ENCODE measurements at regions not wholly inside any gene's neighbourhood (a gene's known extent, or its start where the extent isn't known, plus 50 kb on each side); places are given as distances from the start of the nearest gene placed in this dataset.

DNA sequence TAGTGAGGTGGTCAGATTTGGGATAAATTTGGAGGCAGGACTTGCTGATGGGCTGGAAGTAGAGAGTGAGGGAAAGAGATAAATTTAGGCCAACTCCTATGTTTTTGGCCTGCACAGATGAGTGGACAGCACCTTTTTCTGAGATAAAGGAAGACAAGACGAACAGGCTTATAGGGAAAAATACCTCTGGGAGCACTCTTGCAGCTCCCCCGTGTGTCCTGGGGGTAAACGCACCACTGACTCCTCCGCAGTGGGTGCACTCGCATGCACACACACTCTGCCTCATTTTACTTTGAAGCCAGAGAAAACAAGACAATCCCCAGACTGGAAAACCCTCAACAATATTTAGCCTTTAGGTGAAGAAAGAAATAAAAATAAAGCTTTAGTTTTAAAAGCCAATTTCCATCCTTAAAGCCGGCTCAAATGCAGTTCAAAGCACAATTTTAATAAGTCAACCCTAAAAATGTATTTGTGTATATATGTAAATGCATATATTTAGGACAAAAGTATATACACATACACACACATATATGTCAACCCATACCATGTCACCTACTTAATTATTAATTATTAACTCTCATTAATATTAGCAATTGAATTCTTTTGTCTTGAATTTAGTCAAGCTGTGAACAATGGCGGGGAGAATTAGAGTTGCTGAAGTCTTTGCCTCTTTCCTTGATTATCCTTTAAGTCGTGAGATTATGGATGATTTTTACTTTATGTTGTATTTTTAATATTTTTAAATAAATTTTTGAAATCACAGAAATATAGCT, 341.8 kb downstream of the ZNF326 start:
- Histone ChIP-seq H3K36me3 (ENCODE audit: control insufficient read depth, insufficient read depth, low read length) (no peaks in the 10 kb centered on the region), H3K27me3 (ENCODE audit: control insufficient read depth, insufficient read depth, low read length) (no peaks in the 10 kb centered on the region), H3K4me1 (ENCODE audit: control insufficient read depth, insufficient read depth, low read length, poor library complexity, severe bottlenecking) (no peaks in the 10 kb centered on the region), H3K27ac (ENCODE audit: insufficient read depth, low read length, poor library complexity, severe bottlenecking) (no peak overlapping the region), H3K4me3 (ENCODE audit: low read depth, low read length) (no peak overlapping the region), H3K9me3 (ENCODE audit: control insufficient read depth in 2 of 2, low read length in 2 of 2) (no peaks in the 10 kb centered on the region)
- Mint-ChIP-seq H3K4me3 (no peak overlapping the region), H3K27ac (no peak overlapping the region), H3K36me3 (no peaks in the 10 kb centered on the region), H3K4me1 (peaks cover 0 to 2% (median 0%) of the 10 kb centered on the region in 4 donors), H3K27me3 (peaks cover 7% of the 10 kb centered on the region), H3K9me3 (peaks cover 0 to 2% (median 0%) of the 10 kb centered on the region in 7 donors)
- DNase-seq (no peak), ATAC-seq (ENCODE audit: low read depth in 2 of 2) (no peak)

DNA sequence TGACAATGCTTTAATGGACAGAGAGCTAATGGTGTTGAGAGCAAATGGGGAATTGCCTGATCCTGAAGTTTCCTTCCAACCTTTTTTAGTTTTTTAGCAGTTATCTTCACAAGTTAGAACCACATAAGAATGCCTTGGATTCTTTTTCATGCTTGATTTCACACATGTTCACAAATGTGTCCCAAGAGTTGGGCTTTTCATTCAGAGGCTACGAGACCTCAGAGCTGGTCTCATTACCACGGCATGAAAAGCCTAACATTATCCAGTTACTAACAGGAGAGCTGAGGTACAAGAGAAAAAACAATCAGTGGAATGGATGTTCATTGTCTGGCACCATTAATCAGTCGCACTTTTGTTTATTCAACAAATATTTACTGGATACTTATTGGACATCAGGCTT, 340.6 kb downstream of the ZNF326 start:
- H3K4me3 ChIP-seq (ENCODE audit: low read depth, low read length) = no peak overlapping the region
- peaks cover 0 to 2% (median 0%) of the 10 kb centered on the region in 7 donors for H3K9me3 Mint-ChIP-seq
- H3K4me1 ChIP-seq (ENCODE audit: control insufficient read depth, insufficient read depth, low read length, poor library complexity, severe bottlenecking) = no peaks in the 10 kb centered on the region
- no peaks in the 10 kb centered on the region for H3K36me3 Mint-ChIP-seq
- H3K4me1 Mint-ChIP-seq = peaks cover 0 to 2% (median 0%) of the 10 kb centered on the region in 4 donors
- no peak overlapping the region for H3K27ac ChIP-seq (ENCODE audit: insufficient read depth, low read length, poor library complexity, severe bottlenecking)
- DNase-seq = no peak
- H3K27me3 Mint-ChIP-seq = peaks cover 7% of the 10 kb centered on the region
- no peak overlapping the region for H3K27ac Mint-ChIP-seq
- H3K4me3 Mint-ChIP-seq = no peak overlapping the region
- no peaks in the 10 kb centered on the region for H3K9me3 ChIP-seq (ENCODE audit: control insufficient read depth in 2 of 2, low read length in 2 of 2)
- no peaks in the 10 kb centered on the region for H3K27me3 ChIP-seq (ENCODE audit: control insufficient read depth, insufficient read depth, low read length)
- no peak for ATAC-seq (ENCODE audit: low read depth in 2 of 2)
- no peaks in the 10 kb centered on the region for H3K36me3 ChIP-seq (ENCODE audit: control insufficient read depth, insufficient read depth, low read length)

DNA sequence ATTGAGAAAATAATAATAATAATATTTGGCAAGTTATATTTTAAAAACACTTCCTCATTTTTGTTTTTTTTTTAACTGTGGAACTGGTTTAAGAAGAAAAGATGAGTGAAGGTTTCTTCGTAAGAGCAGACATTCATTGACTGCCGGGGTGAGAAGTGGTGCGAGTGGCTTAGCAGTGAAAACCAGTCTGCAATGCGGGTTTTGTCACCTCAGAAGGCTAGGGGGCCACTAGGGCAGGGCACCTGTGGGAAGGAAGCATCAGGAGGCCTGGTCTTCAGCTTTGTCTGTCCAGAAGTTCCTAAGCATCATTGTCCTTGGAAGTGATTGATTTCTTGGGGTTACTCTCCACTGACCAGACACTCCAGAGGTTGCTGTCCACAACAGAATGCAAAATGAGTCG, 339.2 kb downstream of the ZNF326 start:
- Histone ChIP-seq H3K27me3 (ENCODE audit: control insufficient read depth, insufficient read depth, low read length) (no peaks in the 10 kb centered on the region), H3K27ac (ENCODE audit: insufficient read depth, low read length, poor library complexity, severe bottlenecking) (no peak overlapping the region), H3K4me1 (ENCODE audit: control insufficient read depth, insufficient read depth, low read length, poor library complexity, severe bottlenecking) (no peaks in the 10 kb centered on the region), H3K9me3 (ENCODE audit: control insufficient read depth in 2 of 2, low read length in 2 of 2) (no peaks in the 10 kb centered on the region), H3K4me3 (ENCODE audit: low read depth, low read length) (no peak overlapping the region), H3K36me3 (ENCODE audit: control insufficient read depth, insufficient read depth, low read length) (no peaks in the 10 kb centered on the region)
- H3K27me3 Mint-ChIP-seq = peaks cover 7% of the 10 kb centered on the region
- ATAC-seq (ENCODE audit: low read depth in 2 of 2) (no peak), DNase-seq (no peak)
- no peak overlapping the region for H3K27ac Mint-ChIP-seq
- H3K9me3 Mint-ChIP-seq = peaks cover 0 to 4% (median 2%) of the 10 kb centered on the region in 7 donors
- no peaks in the 10 kb centered on the region for H3K36me3 Mint-ChIP-seq
- no peak overlapping the region for H3K4me3 Mint-ChIP-seq
- H3K4me1 Mint-ChIP-seq = no peaks in the 10 kb centered on the region

DNA sequence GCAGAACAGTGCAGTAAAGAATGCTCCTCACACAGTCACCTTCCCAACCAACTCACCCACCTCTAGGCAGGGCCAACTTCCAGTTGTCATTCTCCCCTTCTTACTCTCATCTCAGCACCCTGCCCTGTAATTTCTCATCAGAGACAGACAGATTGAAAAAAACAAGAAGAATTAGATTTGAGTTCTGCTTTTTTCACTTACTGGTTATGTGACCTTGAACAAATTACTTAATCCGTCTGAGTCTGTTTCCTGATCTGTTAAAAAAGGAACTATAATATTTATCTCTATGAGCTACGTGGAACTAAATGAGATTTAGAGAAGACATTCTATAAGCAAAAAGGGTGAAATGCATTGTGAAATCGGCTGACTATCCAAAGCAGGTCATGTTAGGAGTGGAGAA, 330.3 kb downstream of the ZNF326 start:
- Histone ChIP-seq H3K9me3 (ENCODE audit: control insufficient read depth in 2 of 2, low read length in 2 of 2) (no peaks in the 10 kb centered on the region), H3K27ac (ENCODE audit: insufficient read depth, low read length, poor library complexity, severe bottlenecking) (no peak overlapping the region), H3K36me3 (ENCODE audit: control insufficient read depth, insufficient read depth, low read length) (no peaks in the 10 kb centered on the region), H3K27me3 (ENCODE audit: control insufficient read depth, insufficient read depth, low read length) (peaks cover 2% of the 10 kb centered on the region), H3K4me1 (ENCODE audit: control insufficient read depth, insufficient read depth, low read length, poor library complexity, severe bottlenecking) (no peaks in the 10 kb centered on the region), H3K4me3 (ENCODE audit: low read depth, low read length) (no peak overlapping the region)
- ATAC-seq (ENCODE audit: low read depth in 2 of 2) (no peak), DNase-seq (no peak)
- Mint-ChIP-seq H3K4me1 (no peaks in the 10 kb centered on the region), H3K4me3 (no peak overlapping the region), H3K27ac (no peak overlapping the region), H3K36me3 (no peaks in the 10 kb centered on the region), H3K9me3 (peaks cover 0 to 11% (median 1%) of the 10 kb centered on the region in 7 donors), H3K27me3 (peaks cover 4% of the 10 kb centered on the region)

DNA sequence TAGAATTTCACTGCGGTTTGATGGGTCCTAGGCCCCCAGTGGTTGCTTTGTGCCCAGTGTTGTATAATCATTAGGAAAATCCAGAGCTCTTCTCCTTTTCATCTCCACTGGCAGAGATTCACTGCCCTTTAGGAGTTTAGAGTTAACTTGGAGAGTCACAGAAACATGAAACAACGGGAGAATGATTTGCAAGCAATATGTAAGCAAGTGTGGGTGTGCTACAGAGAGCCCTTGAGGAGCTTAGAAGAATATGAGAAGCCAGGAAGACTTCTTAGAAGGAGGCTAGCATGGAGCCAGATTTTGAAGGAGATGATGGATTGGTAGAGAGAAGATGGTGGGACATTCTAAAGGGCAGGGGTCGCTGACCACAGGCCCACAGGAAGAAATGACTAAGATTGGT, 327.3 kb downstream of the ZNF326 start:
- Histone ChIP-seq H3K27me3 (ENCODE audit: control insufficient read depth, insufficient read depth, low read length) (peaks cover 2% of the 10 kb centered on the region), H3K36me3 (ENCODE audit: control insufficient read depth, insufficient read depth, low read length) (no peaks in the 10 kb centered on the region), H3K4me1 (ENCODE audit: control insufficient read depth, insufficient read depth, low read length, poor library complexity, severe bottlenecking) (no peaks in the 10 kb centered on the region), H3K4me3 (ENCODE audit: low read depth, low read length) (no peak overlapping the region), H3K9me3 (ENCODE audit: control insufficient read depth in 2 of 2, low read length in 2 of 2) (no peaks in the 10 kb centered on the region), H3K27ac (ENCODE audit: insufficient read depth, low read length, poor library complexity, severe bottlenecking) (no peak overlapping the region)
- DNase-seq (no peak), ATAC-seq (ENCODE audit: low read depth in 2 of 2) (no peak)
- no peaks in the 10 kb centered on the region for H3K4me1 Mint-ChIP-seq
- H3K9me3 Mint-ChIP-seq = peaks cover 0 to 7% (median 0%) of the 10 kb centered on the region in 7 donors
- no peaks in the 10 kb centered on the region for H3K36me3 Mint-ChIP-seq
- no peak overlapping the region for H3K4me3 Mint-ChIP-seq
- H3K27me3 Mint-ChIP-seq = peaks cover 4% of the 10 kb centered on the region
- H3K27ac Mint-ChIP-seq = no peak overlapping the region

DNA sequence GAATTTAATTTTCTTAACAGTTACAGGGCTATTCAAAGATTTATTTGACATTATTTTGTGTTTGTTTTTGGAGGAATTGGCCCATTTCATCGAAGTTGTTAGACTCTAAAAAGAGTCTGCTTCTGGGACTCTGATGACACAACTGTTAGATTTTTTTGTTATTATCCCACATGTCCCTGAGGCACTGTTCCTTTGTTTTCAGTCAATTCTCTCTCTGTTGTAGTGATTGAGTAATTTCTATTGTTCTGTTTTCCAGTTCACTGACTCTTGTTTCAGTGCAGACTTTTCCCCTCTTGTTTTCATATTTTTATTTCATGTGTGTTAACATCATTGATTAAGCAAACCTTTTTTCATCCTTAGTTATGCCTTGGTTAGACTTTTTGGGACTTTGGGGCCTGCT, 325.0 kb downstream of the ZNF326 start:
- H3K4me1 Mint-ChIP-seq = no peaks in the 10 kb centered on the region
- H3K9me3 Mint-ChIP-seq = peaks cover 0 to 4% (median 0%) of the 10 kb centered on the region in 7 donors
- Histone ChIP-seq H3K27ac (ENCODE audit: insufficient read depth, low read length, poor library complexity, severe bottlenecking) (no peak overlapping the region), H3K4me1 (ENCODE audit: control insufficient read depth, insufficient read depth, low read length, poor library complexity, severe bottlenecking) (no peaks in the 10 kb centered on the region), H3K27me3 (ENCODE audit: control insufficient read depth, insufficient read depth, low read length) (peaks cover 2% of the 10 kb centered on the region), H3K9me3 (ENCODE audit: control insufficient read depth in 2 of 2, low read length in 2 of 2) (no peaks in the 10 kb centered on the region), H3K4me3 (ENCODE audit: low read depth, low read length) (no peak overlapping the region), H3K36me3 (ENCODE audit: control insufficient read depth, insufficient read depth, low read length) (no peaks in the 10 kb centered on the region)
- H3K27me3 Mint-ChIP-seq = peaks cover 4% of the 10 kb centered on the region
- no peaks in the 10 kb centered on the region for H3K36me3 Mint-ChIP-seq
- ATAC-seq (ENCODE audit: low read depth in 2 of 2) (no peak), DNase-seq (no peak)
- no peak overlapping the region for H3K4me3 Mint-ChIP-seq
- no peak overlapping the region for H3K27ac Mint-ChIP-seq

DNA sequence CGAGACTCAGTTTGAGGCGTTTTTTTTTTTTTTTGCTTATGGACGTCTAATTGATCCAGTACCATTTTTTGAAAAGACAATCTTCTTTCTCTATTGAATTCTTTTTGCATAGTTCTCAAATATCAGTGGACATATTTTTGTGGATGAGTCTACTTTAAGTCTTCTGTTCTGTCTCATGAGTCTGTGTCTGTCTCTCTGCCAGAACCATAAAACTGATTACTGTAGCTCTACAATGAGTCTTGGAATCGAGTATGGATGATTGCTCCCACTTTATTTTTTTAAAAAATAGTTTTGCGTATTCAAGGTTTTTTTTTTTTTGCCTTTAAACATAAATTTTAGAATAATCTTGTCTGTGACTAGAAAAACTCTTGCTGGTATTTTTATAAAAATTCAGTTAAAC, 323.5 kb downstream of the ZNF326 start:
- H3K9me3 ChIP-seq (ENCODE audit: control insufficient read depth in 2 of 2, low read length in 2 of 2) = no peaks in the 10 kb centered on the region
- H3K4me1 Mint-ChIP-seq = no peaks in the 10 kb centered on the region

DNA sequence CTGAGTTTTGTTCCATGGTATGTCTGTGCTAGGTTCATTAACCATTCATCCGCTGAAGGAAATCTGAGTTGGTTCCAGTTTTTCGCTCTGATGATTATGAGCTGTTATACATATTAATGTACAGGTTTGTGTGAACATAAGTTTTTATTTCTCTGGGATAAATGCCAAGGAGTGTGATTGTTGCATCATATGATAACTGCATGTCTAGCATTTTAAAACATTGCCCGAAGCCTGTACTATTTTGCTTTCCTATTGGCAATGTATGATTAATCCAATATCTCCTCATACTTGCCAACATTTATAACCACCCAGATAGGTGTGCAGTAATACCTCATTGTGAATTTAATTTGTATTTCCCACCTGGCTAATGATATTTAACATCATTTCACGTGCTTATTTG, 322.7 kb downstream of the ZNF326 start:
- Mint-ChIP-seq H3K27me3 (no peaks in the 10 kb centered on the region), H3K9me3 (peaks cover 0 to 4% (median 0%) of the 10 kb centered on the region in 7 donors), H3K36me3 (no peaks in the 10 kb centered on the region), H3K4me3 (no peak overlapping the region), H3K27ac (no peak overlapping the region), H3K4me1 (no peaks in the 10 kb centered on the region)
- Histone ChIP-seq H3K36me3 (ENCODE audit: control insufficient read depth, insufficient read depth, low read length) (no peaks in the 10 kb centered on the region), H3K4me3 (ENCODE audit: low read depth, low read length) (no peak overlapping the region), H3K4me1 (ENCODE audit: control insufficient read depth, insufficient read depth, low read length, poor library complexity, severe bottlenecking) (no peaks in the 10 kb centered on the region), H3K9me3 (ENCODE audit: control insufficient read depth in 2 of 2, low read length in 2 of 2) (no peaks in the 10 kb centered on the region), H3K27me3 (ENCODE audit: control insufficient read depth, insufficient read depth, low read length) (peaks cover 2% of the 10 kb centered on the region), H3K27ac (ENCODE audit: insufficient read depth, low read length, poor library complexity, severe bottlenecking) (no peak overlapping the region)
- no peak for ATAC-seq (ENCODE audit: low read depth in 2 of 2)
- DNase-seq = no peak

More for the DNA sequence above, 323.5 kb downstream of the ZNF326 start:
- ATAC-seq (ENCODE audit: low read depth in 2 of 2) = no peak
- Histone ChIP-seq H3K4me1 (ENCODE audit: control insufficient read depth, insufficient read depth, low read length, poor library complexity, severe bottlenecking) (no peaks in the 10 kb centered on the region), H3K27ac (ENCODE audit: insufficient read depth, low read length, poor library complexity, severe bottlenecking) (no peak overlapping the region), H3K36me3 (ENCODE audit: control insufficient read depth, insufficient read depth, low read length) (no peaks in the 10 kb centered on the region), H3K4me3 (ENCODE audit: low read depth, low read length) (no peak overlapping the region), H3K27me3 (ENCODE audit: control insufficient read depth, insufficient read depth, low read length) (peaks cover 2% of the 10 kb centered on the region)
- no peak overlapping the region for H3K27ac Mint-ChIP-seq
- no peak for DNase-seq
- no peak overlapping the region for H3K4me3 Mint-ChIP-seq
- no peaks in the 10 kb centered on the region for H3K36me3 Mint-ChIP-seq
- peaks cover 4% of the 10 kb centered on the region for H3K27me3 Mint-ChIP-seq
- H3K9me3 Mint-ChIP-seq = peaks cover 0 to 6% (median 0%) of the 10 kb centered on the region in 7 donors
